ENCODE measurements at regions not wholly inside any gene's neighbourhood (a gene's known extent, or its start where the extent isn't known, plus 50 kb on each side); places are given as distances from the start of the nearest gene placed in this dataset.
"Not testable (repeated sequence)": the region's sequence is repeated elsewhere in the genome, so short reads cannot be mapped to it uniquely, and the experiment has no call there.

- DNase-seq: no peak
These were observed 65.7 kb upstream of the INSIG1 start for GRCh38 chr7:155231941-155232340.

- DNase-seq: no peak
These were observed 64.8 kb upstream of the INSIG1 start for GRCh38 chr7:155232911-155233310.

GRCh38 chr7:155233311-155234157, 64.1 kb upstream of the INSIG1 start:
- DNase-seq: no peak

GRCh38 chr7:155234158-155234492, 63.6 kb upstream of the INSIG1 start:
- no peak for DNase-seq

GRCh38 chr7:155234950-155235789, 62.5 kb upstream of the INSIG1 start:
- DNase-seq: no peak

- no peak for DNase-seq
These were observed 61.3 kb upstream of the INSIG1 start for GRCh38 chr7:155236386-155236785.

- DNase-seq: no peak
These were observed 60.4 kb upstream of the INSIG1 start for GRCh38 chr7:155237297-155237696.

- no peak for DNase-seq
These were observed 59.9 kb upstream of the INSIG1 start for GRCh38 chr7:155237730-155238129.

GRCh38 chr7:155239431-155240087, 58.1 kb upstream of the INSIG1 start:
- DNase-seq: not testable (repeated sequence)

GRCh38 chr7:155244675-155245074, 53.0 kb upstream of the INSIG1 start:
- no peak for DNase-seq

GRCh38 chr7:155247479-155248365, 50.0 kb upstream of the INSIG1 start:
- no peak for DNase-seq
